GM19240 (cell line): ENCODE measurements at regions not wholly inside any gene's neighbourhood (a gene's known extent, or its start where the extent isn't known, plus 50 kb on each side); places are given as distances from the start of the nearest gene placed in this dataset.
"Not testable (repeated sequence)": the region's sequence is repeated elsewhere in the genome, so short reads cannot be mapped to it uniquely, and the experiment has no call there.

Experiments
- DNase-seq: peaks from one replicate; pipeline ENCODE4 v3.0.0; 2011; ENCODE audit warnings: low spot score; ENCODE audit not compliant: insufficient read length

DNA sequence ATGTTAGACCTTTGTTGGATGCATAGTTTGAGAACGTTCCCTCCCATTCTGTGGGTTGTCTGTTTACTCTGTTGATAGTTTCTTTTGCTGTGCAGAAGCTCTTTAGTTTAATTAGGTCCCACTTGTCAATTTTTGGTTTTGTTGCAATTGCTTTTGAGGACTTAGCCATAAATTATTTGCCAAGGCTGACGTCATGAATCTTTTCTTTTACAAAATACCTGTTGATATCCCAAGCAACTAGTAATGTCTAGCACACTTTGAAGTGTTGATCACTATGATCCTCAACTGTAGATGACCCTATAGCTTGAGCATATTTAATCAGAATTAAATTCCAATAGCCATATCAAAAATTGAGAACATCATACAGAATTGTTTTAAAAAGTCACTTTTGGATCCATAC, 63.3 kb upstream of the HABP2 start:
- DNase-seq, result not testable (repeated sequence)

DNA sequence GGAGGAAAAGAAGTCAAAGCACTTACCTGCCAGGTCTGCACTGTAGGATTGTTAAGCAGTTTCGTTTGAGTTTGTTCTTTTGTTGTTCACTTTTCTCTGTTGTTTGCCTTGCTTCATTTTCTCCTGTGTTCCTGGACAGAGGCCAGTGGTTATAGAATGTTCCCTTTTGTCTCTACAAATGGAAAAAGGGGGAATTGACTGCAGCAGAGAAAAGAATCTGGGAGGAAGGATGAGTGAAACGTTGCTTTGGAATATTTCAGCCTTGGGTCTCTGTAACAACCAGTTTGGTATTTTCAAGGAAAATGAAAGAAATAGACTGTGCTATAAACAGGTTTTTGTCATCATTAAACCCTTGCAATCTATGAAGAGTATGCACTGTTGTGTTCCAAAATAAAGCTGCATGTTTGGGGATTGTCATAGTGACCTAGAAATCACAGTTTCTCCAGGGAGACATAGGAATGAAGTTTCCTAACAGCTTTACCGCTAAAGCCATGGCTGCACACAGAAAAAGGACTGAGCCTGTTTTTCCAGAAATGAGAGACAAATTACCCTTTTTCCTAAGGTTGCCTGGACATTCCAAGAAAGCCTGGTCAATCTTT, 60.8 kb upstream of the HABP2 start:
- DNase-seq, result no peak

DNA sequence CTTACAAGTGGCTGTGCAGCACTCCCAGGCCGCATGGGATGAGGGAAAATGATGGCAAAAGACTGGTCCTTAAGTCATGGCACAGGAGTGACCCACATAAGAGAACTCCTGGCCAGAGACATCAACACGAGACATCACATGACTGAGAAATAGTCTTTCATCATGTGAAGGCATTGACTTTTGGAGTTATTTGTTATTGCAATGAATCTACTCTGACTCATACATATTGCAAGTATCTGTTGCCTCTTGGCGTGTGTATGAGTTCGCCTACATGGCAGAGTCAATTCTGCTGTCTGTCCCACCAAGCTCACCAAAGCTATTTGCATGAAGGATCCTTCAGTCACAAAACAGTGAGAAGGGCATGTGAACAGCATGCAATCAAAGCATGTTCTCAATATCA, 59.7 kb upstream of the HABP2 start:
- no peak for DNase-seq

DNA sequence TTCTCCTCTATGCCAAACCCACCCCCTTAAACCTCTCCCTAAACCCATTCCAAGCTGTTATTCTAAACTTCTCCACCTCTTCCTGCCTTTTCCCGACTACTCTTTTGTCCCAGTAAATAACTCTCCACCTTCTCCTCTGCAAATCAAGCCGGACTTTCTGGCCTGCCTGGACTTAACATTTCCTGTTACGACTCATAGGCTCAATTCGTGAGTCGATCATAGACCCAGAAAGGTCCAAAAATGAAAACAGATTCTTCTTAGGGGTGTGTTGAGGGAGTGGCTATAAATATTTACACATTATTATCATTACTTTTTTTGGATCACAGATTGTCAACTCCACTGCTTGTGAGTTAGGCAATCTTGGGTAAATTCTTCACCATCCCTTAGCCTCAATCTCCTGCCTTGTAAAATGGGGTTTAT, 59.0 kb upstream of the HABP2 start:
- DNase-seq, result no peak

DNA sequence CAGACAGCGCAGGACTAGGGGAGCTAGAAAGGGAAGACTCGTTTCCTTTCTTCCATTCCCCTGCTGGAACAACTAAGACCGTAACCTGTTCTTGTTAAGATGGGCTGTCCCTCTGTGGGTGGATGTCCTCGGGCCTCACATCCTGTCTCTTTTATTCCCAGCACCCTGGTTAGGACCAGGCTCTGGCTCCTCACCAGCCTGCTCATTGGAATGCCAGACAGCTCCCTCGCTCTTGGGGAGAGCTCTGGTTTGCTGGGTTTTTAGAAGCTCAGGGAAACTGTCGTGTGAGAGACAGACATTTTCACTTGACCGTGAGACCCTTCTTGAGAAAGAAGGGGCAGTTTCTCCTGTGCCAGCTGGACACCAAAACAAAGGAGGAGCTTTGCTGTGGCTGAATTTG, 58.1 kb upstream of the HABP2 start:
- no peak for DNase-seq

DNA sequence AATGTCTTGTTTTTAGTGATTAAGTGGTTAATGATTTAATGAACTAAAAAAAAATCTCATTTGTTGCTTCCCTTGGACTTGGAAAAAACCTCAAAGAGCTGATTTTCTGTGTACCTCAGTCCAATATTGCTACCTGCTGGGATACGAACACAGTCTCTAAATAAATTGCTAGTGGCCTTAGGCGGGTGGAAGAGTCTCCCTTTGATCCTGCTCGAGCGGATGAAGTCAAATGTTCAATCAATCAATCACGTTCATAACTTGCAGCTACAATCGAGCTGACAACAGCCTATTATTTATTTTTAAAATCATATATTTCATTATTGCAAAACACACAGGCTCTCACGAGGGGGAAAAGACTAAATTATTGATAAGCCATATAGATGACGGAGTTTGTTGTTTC, 57.3 kb upstream of the HABP2 start:
- no peak for DNase-seq

DNA sequence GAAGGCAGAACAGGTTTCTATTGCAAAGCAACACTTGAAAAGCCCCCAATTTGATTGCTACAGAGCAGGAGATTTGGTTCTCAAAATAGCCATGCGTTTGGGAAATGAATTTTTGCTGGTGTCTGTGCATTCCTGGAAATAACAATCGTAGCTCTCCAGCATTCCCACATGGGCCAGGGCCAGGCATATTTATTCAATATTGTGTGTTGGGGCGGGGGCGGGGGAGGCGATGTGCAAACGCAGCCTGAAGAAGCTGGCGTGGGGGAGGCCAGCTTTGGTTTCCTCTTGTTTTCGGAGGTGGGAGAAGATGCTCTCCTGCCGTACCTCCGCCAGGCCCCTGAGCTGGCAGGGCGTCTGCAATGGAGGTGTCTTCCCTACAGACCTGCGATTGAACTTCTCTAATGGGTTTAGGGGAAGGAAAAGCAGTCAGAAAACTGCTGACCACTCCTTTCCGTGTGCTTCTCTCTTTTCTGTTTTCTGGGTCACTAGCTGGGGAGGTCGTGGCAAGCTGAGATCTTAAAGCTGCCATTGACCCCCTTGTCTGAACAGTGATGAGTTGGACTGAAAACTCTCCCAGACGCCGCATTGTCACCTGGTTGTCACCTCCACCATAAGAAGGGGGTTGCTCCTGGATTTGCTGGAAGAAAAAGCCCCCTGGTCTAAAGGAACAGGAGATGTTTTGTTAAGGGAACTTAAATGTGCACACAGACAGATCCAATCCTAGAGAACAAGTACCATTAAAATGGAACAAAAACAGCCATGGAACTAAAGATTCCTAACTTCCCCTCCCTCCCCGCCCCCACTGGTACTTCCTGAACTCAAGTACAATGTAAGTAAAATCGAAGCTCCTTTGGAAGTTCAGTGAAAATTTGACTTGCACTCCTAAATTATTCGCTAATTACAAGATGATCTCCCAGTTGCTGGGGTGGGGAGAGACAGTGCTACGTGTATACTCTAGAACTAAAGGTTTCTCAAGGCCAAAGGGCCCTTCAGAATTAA, 56.4 kb upstream of the HABP2 start:
- no peak for DNase-seq

DNA sequence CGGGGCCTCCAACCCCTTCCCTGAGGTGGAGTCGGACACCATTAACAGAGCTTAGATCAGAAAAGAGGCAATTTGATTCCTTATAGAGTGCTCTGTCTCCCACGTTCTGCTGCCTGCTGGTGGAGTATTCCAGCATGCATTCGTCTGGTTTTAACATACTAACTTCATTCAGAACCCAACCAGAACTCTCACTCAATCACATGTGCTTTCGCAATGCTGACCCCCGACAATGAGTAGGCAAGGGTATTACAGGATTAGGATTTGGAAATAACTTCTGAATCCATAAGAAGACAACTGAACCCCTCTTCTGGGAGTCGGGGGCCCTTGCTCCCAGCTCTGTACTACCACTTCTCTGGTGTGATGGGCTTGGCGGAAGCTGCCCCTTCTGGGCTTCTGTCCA, 55.7 kb upstream of the HABP2 start:
- DNase-seq, result no peak

DNA sequence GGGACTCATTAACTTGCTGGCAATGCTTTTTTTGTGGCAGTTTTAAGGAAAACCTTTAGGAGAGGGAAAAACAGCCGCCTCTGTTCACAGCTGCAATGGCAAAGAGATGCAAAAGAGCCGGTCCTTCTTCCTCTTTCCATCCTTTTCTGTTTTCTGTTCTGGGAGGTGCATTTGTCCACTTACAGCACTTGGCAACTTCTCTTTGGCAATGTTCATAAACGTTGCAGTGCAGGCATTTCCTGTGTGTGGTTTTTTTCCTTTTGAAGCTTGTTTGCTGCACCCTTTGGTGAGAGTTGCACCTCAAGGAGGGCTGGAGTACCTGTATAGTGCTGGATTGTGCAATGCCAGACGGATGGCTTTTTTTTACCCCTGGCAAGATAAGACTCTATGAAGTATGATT, 53.9 kb upstream of the HABP2 start:
- no peak for DNase-seq

DNA sequence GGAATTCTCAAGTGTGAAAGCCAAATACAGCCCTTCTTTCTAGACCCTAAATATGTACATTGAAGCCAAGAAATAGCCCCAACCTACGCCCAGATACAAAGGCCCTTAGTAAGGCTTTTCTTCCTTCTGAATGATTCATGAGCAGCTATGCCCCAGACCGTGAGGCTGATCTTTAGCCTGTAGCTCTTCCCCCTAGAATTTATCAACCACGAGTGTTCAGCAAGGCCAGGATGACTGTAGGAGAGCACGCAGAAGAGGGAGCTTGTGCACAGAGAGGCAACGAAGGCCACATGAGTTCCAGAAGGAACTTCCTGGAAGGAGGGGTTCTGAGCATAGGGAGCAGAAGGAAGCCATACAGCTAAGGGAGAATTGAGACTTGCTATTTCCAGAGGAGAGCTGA, 53.0 kb upstream of the HABP2 start:
- no peak for DNase-seq

DNA sequence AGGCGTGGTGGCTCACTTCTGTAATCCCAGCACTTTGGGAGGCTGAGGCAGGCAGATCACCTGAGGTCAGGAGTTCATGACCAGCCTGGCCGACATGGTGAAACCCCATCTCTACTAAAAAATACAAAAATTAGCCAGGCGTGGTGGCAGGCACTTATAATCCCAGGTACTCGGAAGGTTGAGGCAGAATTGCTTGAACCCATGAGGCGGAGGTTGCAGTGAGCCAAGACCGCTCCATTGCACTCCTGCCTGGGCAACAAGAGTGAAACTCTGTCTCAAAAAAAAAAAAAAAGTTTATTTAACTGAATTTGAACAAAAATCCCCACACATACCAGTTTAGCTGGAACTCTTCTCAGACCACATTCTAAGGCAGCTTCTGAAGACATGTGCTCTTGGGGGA, 51.8 kb upstream of the HABP2 start:
- not testable (repeated sequence) for DNase-seq
